NT2/D1 (cell line): ENCODE measurements at regions not wholly inside any gene's neighbourhood (a gene's known extent, or its start where the extent isn't known, plus 50 kb on each side); places are given as distances from the start of the nearest gene placed in this dataset.

Source experiments
- SUZ12 ChIP-seq: IDR thresholded peaks from 2 replicates; pipeline ENCODE4 v1.6.1; 2011; ENCODE audit not compliant: insufficient read length, insufficient read depth; ENCODE audit errors: extremely low read depth
- YY1 ChIP-seq: IDR thresholded peaks from 2 replicates; pipeline ENCODE4 v1.6.1; 2011; ENCODE audit not compliant: insufficient read length, insufficient read depth
- ZNF274 ChIP-seq: IDR thresholded peaks from 2 replicates; pipeline ENCODE4 v1.6.1; 2011; ENCODE audit warnings: mild to moderate bottlenecking, low read depth, low read length

DNA sequence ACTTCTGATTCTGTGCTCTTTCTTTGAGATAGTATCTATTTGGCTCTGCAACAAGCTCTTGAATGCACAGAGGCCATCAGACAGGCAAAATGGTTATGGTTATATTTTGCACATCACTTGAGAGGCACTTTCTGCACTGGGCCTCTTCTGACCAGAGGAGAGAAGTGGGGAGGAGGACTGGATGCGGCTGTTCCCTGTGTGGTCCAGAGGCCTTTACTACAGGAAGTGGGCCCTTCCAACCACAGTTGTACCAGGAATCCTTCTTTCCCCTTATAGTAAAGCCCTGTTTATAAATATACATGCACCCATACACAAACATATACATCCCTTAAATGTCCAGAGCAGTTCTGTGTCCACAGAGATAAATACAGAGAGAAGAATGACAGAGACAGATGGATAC, 182.7 kb upstream of the HHIP start:
- TF ChIP-seq SUZ12 (no peak), YY1 (no peak), ZNF274 (no peak)
